ENCODE measurements at regions not wholly inside any gene's neighbourhood (a gene's known extent, or its start where the extent isn't known, plus 50 kb on each side); places are given as distances from the start of the nearest gene placed in this dataset.

- Histone ChIP-seq H3K4me2 (ENCODE audit: low read length) (no peak overlapping the region), H3K36me3 (ENCODE audit: insufficient read depth, low read length) (no peaks in the 10 kb centered on the region), H2AFZ (ENCODE audit: low read length) (no peak overlapping the region), H3K4me3 (ENCODE audit: low read depth, low read length, poor library complexity, severe bottlenecking) (no peak overlapping the region), H4K20me1 (ENCODE audit: insufficient read depth, low read length) (no peaks in the 10 kb centered on the region), H3K27ac (ENCODE audit: low read depth, low read length, poor library complexity, severe bottlenecking) (no peak overlapping the region), H3K9me2 (ENCODE audit: insufficient read depth, low read length) (no peaks in the 10 kb centered on the region), H3K79me2 (ENCODE audit: insufficient read depth, low read depth, low read length) (no peaks in the 10 kb centered on the region), H3K9me3 (ENCODE audit: low read length) (no peaks in the 10 kb centered on the region), H3K4me1 (ENCODE audit: insufficient read depth, low read length, poor library complexity, severe bottlenecking) (no peaks in the 10 kb centered on the region)
- BruUV-seq (replicated peaks): no TSS peak
- DNase-seq (ENCODE audit: low spot score): no peak
- CTCF ChIA-PET (ENCODE audit: unreplicated experiment): no interaction called here
- TF ChIP-seq EZH2phosphoT487 (IDR thresholded peaks at IDR 0.05; ENCODE audit: borderline replicate concordance, low read depth, low read length): no peak
- TF ChIP-seq, protein P1, sequence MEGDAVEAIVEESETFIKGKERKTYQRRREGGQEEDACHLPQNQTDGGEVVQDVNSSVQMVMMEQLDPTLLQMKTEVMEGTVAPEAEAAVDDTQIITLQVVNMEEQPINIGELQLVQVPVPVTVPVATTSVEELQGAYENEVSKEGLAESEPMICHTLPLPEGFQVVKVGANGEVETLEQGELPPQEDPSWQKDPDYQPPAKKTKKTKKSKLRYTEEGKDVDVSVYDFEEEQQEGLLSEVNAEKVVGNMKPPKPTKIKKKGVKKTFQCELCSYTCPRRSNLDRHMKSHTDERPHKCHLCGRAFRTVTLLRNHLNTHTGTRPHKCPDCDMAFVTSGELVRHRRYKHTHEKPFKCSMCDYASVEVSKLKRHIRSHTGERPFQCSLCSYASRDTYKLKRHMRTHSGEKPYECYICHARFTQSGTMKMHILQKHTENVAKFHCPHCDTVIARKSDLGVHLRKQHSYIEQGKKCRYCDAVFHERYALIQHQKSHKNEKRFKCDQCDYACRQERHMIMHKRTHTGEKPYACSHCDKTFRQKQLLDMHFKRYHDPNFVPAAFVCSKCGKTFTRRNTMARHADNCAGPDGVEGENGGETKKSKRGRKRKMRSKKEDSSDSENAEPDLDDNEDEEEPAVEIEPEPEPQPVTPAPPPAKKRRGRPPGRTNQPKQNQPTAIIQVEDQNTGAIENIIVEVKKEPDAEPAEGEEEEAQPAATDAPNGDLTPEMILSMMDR (conservative IDR thresholded peaks at IDR 0.05; ENCODE audit: low read length): no peak
- POLR2A ChIA-PET: no interaction called here
- intact Hi-C loops (cut with micrococcal nuclease; ENCODE audit: unreplicated experiment): no loop called here
Observed at GRCh38 chr2:156748221-156748620, 312.0 kb downstream of the GPD2 start.

DNA sequence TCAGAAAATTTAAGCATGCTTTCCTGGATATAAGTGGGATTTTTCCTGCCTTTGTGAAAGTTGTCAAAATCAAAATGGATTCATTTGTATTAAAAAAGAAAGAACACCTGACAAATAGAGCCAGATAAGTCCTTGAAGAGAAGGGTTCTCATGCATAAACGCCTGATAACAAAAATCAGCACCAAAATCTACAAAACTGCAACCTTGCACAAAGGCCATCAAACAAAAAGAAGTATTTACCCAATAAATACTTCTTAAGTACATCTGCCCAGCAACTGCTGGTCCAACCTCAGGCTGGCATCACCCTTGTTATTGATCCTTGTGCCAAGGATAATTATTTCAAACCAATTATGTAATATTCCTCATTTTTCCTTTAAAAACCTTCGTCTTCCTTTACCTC, 315.9 kb downstream of the GPD2 start:
- H3K4me1 ChIP-seq (ENCODE audit: insufficient read depth, low read length, poor library complexity, severe bottlenecking): no peaks in the 10 kb centered on the region
- H4K20me1 ChIP-seq (ENCODE audit: insufficient read depth, low read length): no peaks in the 10 kb centered on the region
- intact Hi-C loops (cut with micrococcal nuclease; ENCODE audit: unreplicated experiment): no loop called here
- no peak for TF ChIP-seq EZH2phosphoT487 (IDR thresholded peaks at IDR 0.05; ENCODE audit: borderline replicate concordance, low read depth, low read length)
- TF ChIP-seq, protein P1 (conservative IDR thresholded peaks at IDR 0.05; ENCODE audit: low read length): no peak
- POLR2A ChIA-PET: interaction anchor here (1.0 kb wide), 1 partner anchor 939 kb away, joined by 3 read pairs; no protein-coding TSS in a partner anchor
- H3K4me3 ChIP-seq (ENCODE audit: low read depth, low read length, poor library complexity, severe bottlenecking): no peak overlapping the region
- BruUV-seq (replicated peaks): no TSS peak
- CTCF ChIA-PET (ENCODE audit: unreplicated experiment): no interaction called here
- no peak for DNase-seq (ENCODE audit: low spot score)
- H3K36me3 ChIP-seq (ENCODE audit: insufficient read depth, low read length): no peaks in the 10 kb centered on the region
- no peaks in the 10 kb centered on the region for H3K9me2 ChIP-seq (ENCODE audit: insufficient read depth, low read length)
- H3K27ac ChIP-seq (ENCODE audit: low read depth, low read length, poor library complexity, severe bottlenecking): no peak overlapping the region
- no peaks in the 10 kb centered on the region for H3K9me3 ChIP-seq (ENCODE audit: low read length)
- H3K4me2 ChIP-seq (ENCODE audit: low read length): no peak overlapping the region
- H3K79me2 ChIP-seq (ENCODE audit: insufficient read depth, low read depth, low read length): no peaks in the 10 kb centered on the region
- H2AFZ ChIP-seq (ENCODE audit: low read length): no peak overlapping the region

DNA sequence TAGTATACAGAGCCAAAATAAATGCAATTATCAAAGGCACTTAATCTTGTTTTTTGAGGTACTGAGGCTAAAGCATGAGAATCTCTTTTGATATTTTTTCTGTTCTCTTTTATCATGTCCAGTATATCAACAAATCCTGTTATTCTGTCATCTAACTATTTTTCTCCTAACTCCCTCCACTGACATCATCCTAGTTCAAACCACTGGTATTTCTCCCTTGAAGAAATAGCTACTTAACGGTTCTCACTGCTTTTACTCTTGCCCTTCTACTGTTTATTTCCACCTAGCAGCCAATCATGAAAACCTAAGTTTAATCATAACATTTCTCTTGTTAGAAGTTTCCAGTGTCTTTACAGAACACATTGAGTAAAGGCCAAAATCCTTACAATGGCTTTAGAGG, 317.6 kb downstream of the GPD2 start:
- CTCF ChIA-PET (ENCODE audit: unreplicated experiment): no interaction called here
- Histone ChIP-seq H4K20me1 (ENCODE audit: insufficient read depth, low read length) (no peaks in the 10 kb centered on the region), H3K27ac (ENCODE audit: low read depth, low read length, poor library complexity, severe bottlenecking) (no peak overlapping the region), H3K9me2 (ENCODE audit: insufficient read depth, low read length) (no peaks in the 10 kb centered on the region), H3K4me3 (ENCODE audit: low read depth, low read length, poor library complexity, severe bottlenecking) (no peak overlapping the region), H3K4me2 (ENCODE audit: low read length) (no peak overlapping the region), H3K4me1 (ENCODE audit: insufficient read depth, low read length, poor library complexity, severe bottlenecking) (no peaks in the 10 kb centered on the region), H3K9me3 (ENCODE audit: low read length) (no peaks in the 10 kb centered on the region), H2AFZ (ENCODE audit: low read length) (no peak overlapping the region), H3K36me3 (ENCODE audit: insufficient read depth, low read length) (no peaks in the 10 kb centered on the region), H3K79me2 (ENCODE audit: insufficient read depth, low read depth, low read length) (no peaks in the 10 kb centered on the region)
- DNase-seq (ENCODE audit: low spot score): no peak
- TF ChIP-seq, protein P1 (conservative IDR thresholded peaks at IDR 0.05; ENCODE audit: low read length): no peak
- TF ChIP-seq EZH2phosphoT487 (IDR thresholded peaks at IDR 0.05; ENCODE audit: borderline replicate concordance, low read depth, low read length): no peak
- no TSS peak for BruUV-seq (replicated peaks)
- intact Hi-C loops (cut with micrococcal nuclease; ENCODE audit: unreplicated experiment): no loop called here
- POLR2A ChIA-PET: no interaction called here

Data from OCI-LY7 (cell line).